Ascending aorta (tissue), 2 donors: ENCODE measurements at regions not wholly inside any gene's neighbourhood (a gene's known extent, or its start where the extent isn't known, plus 50 kb on each side); places are given as distances from the start of the nearest gene placed in this dataset.

Experiments used
- DNase-seq, 2 donors: peaks; one replicate each; pipeline ENCODE4 v3.0.0-alpha.2; 2019; ENCODE audit warnings: low spot score in 2 of 2
- H3K27ac ChIP-seq, 2 donors: fragments of 200-600 bp; sonication (generic); one replicate each; pipeline ENCODE4 v1.5.1; 2016 to 2017; ENCODE audit warnings: mild to moderate bottlenecking in 1 of 2
- H3K27me3 ChIP-seq: fragments of 200-600 bp; sonication (generic); one replicate; pipeline ENCODE4 v1.5.1; 2017
- H3K36me3 ChIP-seq, 2 donors: fragments of 200-600 bp; sonication (generic); one replicate each; pipeline ENCODE4 v1.5.1; 2016
- H3K4me1 ChIP-seq, 2 donors: fragments of 200-600 bp; sonication (generic); one replicate each; pipeline ENCODE4 v1.5.1; 2016 to 2017; ENCODE audit warnings: mild to moderate bottlenecking in 1 of 2
- H3K4me3 ChIP-seq, 2 donors: fragments of 200-600 bp; sonication (generic); one replicate each; pipeline ENCODE4 v1.5.1; 2016 to 2017; ENCODE audit warnings: mild to moderate bottlenecking in 1 of 2
- H3K9me3 ChIP-seq, 2 donors: fragments of 200-600 bp; sonication (generic); one replicate each; pipeline ENCODE4 v1.5.1; 2016
- intact Hi-C: fragments of 100-400 bp; cut with DNase I; formaldehyde crosslinking; loops from one replicate; pipeline ENCODE4 v1.15.1; 2023
- TF ChIP-seq, protein P1 (sequence below), 3 experiments: fragments of 200-600 bp in 2 of 3; fragments of 450-650 bp in 1 of 3; sonication (generic) in 2 of 3; IDR thresholded peaks; one replicate each; pipeline ENCODE4 v1.5.1; 2016 to 2019; ENCODE audit warnings: antibody characterized with exemption in 3 of 3, mild to moderate bottlenecking in 1 of 3, moderate library complexity in 1 of 3

- Histone ChIP-seq H3K27me3 (no peaks in the 10 kb centered on the region), H3K4me1 (no peaks in the 10 kb centered on the region), H3K9me3 (no peaks in the 10 kb centered on the region), H3K36me3 (no peaks in the 10 kb centered on the region), H3K27ac (no peak overlapping the region), H3K4me3 (no peak overlapping the region)
- TF ChIP-seq, protein P1, sequence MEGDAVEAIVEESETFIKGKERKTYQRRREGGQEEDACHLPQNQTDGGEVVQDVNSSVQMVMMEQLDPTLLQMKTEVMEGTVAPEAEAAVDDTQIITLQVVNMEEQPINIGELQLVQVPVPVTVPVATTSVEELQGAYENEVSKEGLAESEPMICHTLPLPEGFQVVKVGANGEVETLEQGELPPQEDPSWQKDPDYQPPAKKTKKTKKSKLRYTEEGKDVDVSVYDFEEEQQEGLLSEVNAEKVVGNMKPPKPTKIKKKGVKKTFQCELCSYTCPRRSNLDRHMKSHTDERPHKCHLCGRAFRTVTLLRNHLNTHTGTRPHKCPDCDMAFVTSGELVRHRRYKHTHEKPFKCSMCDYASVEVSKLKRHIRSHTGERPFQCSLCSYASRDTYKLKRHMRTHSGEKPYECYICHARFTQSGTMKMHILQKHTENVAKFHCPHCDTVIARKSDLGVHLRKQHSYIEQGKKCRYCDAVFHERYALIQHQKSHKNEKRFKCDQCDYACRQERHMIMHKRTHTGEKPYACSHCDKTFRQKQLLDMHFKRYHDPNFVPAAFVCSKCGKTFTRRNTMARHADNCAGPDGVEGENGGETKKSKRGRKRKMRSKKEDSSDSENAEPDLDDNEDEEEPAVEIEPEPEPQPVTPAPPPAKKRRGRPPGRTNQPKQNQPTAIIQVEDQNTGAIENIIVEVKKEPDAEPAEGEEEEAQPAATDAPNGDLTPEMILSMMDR (IDR thresholded peaks at IDR 0.05): no peak
- intact Hi-C loops: no loop called here
- no peak for DNase-seq
Measured at GRCh38 chr9:106678273-106678672, 184.7 kb upstream of the ZNF462 start.

GRCh38 chr9:106682420-106682819 lies 180.5 kb upstream of the ZNF462 start:
- Histone ChIP-seq H3K4me3 (no peak overlapping the region), H3K27me3 (no peaks in the 10 kb centered on the region), H3K27ac (no peak overlapping the region), H3K36me3 (no peaks in the 10 kb centered on the region), H3K4me1 (no peaks in the 10 kb centered on the region), H3K9me3 (no peaks in the 10 kb centered on the region)
- intact Hi-C loops: no loop called here
- DNase-seq: no peak
- TF ChIP-seq, protein P1 (IDR thresholded peaks at IDR 0.05): no peak

DNA sequence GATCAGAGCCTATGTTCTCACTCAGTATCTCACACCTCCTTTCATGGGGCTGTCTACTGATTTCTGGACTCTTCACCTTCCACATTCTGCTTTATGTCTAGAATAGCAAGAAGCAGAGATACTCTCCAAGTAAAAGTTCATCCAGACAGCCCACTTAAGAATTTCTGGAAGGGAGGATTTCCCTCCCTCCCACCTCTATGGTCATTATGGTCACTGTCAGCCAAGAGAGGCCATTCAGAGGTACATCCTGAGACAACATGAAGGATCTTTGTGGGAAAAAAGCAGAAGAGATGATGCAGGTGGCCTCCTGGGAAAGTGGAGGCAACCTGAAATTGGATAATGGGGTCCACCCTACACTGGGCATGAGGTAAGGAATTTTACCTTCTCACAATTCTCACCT lies 179.5 kb upstream of the ZNF462 start:
- Histone ChIP-seq H3K27me3 (no peaks in the 10 kb centered on the region), H3K36me3 (no peaks in the 10 kb centered on the region), H3K4me1 (no peaks in the 10 kb centered on the region), H3K9me3 (no peaks in the 10 kb centered on the region), H3K27ac (no peak overlapping the region), H3K4me3 (no peak overlapping the region)
- intact Hi-C loops: no loop called here
- no peak for DNase-seq
- TF ChIP-seq, protein P1 (IDR thresholded peaks at IDR 0.05): no peak

GRCh38 chr9:106684940-106685695 lies 177.8 kb upstream of the ZNF462 start:
- Histone ChIP-seq H3K36me3 (no peaks in the 10 kb centered on the region), H3K4me1 (no peaks in the 10 kb centered on the region), H3K27ac (no peak overlapping the region), H3K27me3 (no peaks in the 10 kb centered on the region), H3K4me3 (no peak overlapping the region), H3K9me3 (no peaks in the 10 kb centered on the region)
- no peak for DNase-seq
- intact Hi-C loops: no loop called here
- TF ChIP-seq, protein P1 (IDR thresholded peaks at IDR 0.05): no peak

DNA sequence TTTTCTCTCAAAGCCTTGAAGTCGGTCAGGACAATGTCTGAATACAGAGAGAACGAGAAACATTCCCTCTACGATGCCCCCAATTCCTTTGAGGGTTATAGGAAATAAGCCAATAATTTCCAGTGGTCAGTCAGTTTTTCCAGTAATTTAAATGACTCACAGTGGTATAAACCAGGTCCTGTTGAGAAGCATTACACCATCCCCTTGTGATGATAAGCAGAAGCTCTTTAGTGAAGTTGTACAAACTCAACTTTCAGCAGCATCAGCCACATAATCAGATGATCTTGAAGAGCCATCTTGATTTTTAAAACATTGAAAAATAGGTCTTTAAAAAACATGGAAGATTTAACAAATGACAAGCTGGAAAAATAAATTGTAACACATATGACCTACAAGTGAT lies 173.9 kb upstream of the ZNF462 start:
- Histone ChIP-seq H3K9me3 (no peaks in the 10 kb centered on the region), H3K36me3 (no peaks in the 10 kb centered on the region), H3K4me3 (no peak overlapping the region), H3K4me1 (no peaks in the 10 kb centered on the region), H3K27ac (no peak overlapping the region), H3K27me3 (no peaks in the 10 kb centered on the region)
- TF ChIP-seq, protein P1 (IDR thresholded peaks at IDR 0.05): no peak
- no peak for DNase-seq
- intact Hi-C loops: no loop called here

DNA sequence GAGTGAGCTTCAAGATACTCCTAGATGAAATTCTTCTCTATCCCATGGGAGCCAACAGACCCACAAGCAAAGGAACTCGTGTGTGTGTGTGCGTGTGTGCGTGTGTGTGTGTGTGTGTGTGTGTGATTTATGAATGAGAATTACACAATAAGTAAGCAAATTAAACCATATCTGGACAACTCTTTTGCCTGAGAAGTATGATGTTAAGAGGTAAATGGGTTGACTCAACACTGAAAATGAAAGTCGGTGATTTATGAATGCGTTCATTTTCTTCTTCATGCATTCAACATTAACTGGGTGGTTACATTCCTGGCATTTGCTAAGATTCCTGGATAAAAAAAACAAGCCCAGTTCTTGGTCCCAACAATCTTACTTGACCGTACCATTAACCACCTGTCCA lies 171.3 kb upstream of the ZNF462 start:
- no peak overlapping the region for H3K4me3 ChIP-seq
- no peaks in the 10 kb centered on the region for H3K9me3 ChIP-seq
- intact Hi-C loops: no loop called here
- TF ChIP-seq, protein P1 (IDR thresholded peaks at IDR 0.05): no peak
- DNase-seq: no peak
- no peaks in the 10 kb centered on the region for H3K36me3 ChIP-seq
- H3K4me1 ChIP-seq: no peaks in the 10 kb centered on the region
- no peak overlapping the region for H3K27ac ChIP-seq
- H3K27me3 ChIP-seq: no peaks in the 10 kb centered on the region
